HG03469 (cell line): ENCODE measurements at regions not wholly inside any gene's neighbourhood (a gene's known extent, or its start where the extent isn't known, plus 50 kb on each side); places are given as distances from the start of the nearest gene placed in this dataset.

Experiments used
- ATAC-seq: cut with Tn5 transposase; IDR thresholded peaks from one replicate; pipeline ENCODE4 v1.9.1; 2021; ENCODE audit warnings: mild to moderate bottlenecking, moderate library complexity, moderate number of reproducible peaks; ENCODE audit not compliant: unreplicated experiment

GRCh38 chr5:74250304-74251102 lies 390.0 kb downstream of the ENC1 start:
- ATAC-seq, result no peak

- ATAC-seq, result no peak
These were observed 392.0 kb downstream of the ENC1 start for GRCh38 chr5:74248576-74248975.

- ATAC-seq, result no peak
These were observed 396.1 kb downstream of the ENC1 start for GRCh38 chr5:74244406-74244805.

- no peak for ATAC-seq
These were observed 396.9 kb downstream of the ENC1 start for GRCh38 chr5:74243634-74244033.

- ATAC-seq, result no peak
These were observed 398.0 kb downstream of the ENC1 start for GRCh38 chr5:74242516-74242915.

GRCh38 chr5:74241751-74242140 lies 398.8 kb downstream of the ENC1 start:
- ATAC-seq, result no peak

GRCh38 chr5:74240783-74241750 lies 399.5 kb downstream of the ENC1 start:
- ATAC-seq, result no peak

GRCh38 chr5:74239261-74239660 lies 401.3 kb downstream of the ENC1 start:
- ATAC-seq, result no peak

GRCh38 chr5:74237571-74238145 lies 402.9 kb downstream of the ENC1 start:
- ATAC-seq, result no peak

GRCh38 chr5:74235552-74235951 lies 405.0 kb downstream of the ENC1 start:
- ATAC-seq, result no peak

- no peak for ATAC-seq
These were observed 407.0 kb downstream of the ENC1 start for GRCh38 chr5:74233571-74233970.

- no peak for ATAC-seq
These were observed 407.4 kb downstream of the ENC1 start for GRCh38 chr5:74233091-74233490.

- no peak for ATAC-seq
These were observed 408.3 kb downstream of the ENC1 start for GRCh38 chr5:74232276-74232675.

- no peak for ATAC-seq
These were observed 408.8 kb downstream of the ENC1 start for GRCh38 chr5:74231697-74232096.

GRCh38 chr5:74226716-74227485 lies 413.6 kb downstream of the ENC1 start:
- no peak for ATAC-seq

- no peak for ATAC-seq
These were observed 414.9 kb downstream of the ENC1 start for GRCh38 chr5:74225587-74225986.

GRCh38 chr5:74224331-74224730 lies 416.2 kb downstream of the ENC1 start:
- no peak for ATAC-seq

GRCh38 chr5:74222806-74223205 lies 417.7 kb downstream of the ENC1 start:
- no peak for ATAC-seq

- ATAC-seq, result no peak
These were observed 419.1 kb downstream of the ENC1 start for GRCh38 chr5:74221413-74221812.

- ATAC-seq, result no peak
These were observed 424.5 kb downstream of the ENC1 start for GRCh38 chr5:74216012-74216411.

- no peak for ATAC-seq
These were observed 428.2 kb downstream of the ENC1 start for GRCh38 chr5:74212336-74212735.
